ENCODE measurements at regions not wholly inside any gene's neighbourhood (a gene's known extent, or its start where the extent isn't known, plus 50 kb on each side); places are given as distances from the start of the nearest gene placed in this dataset.

- TF ChIP-seq CTCF (IDR thresholded peaks at IDR 0.05; ENCODE audit: borderline replicate concordance, extremely low read depth, low read length, poor library complexity, severe bottlenecking) (no peak), EZH2 (IDR thresholded peaks at IDR 0.05; ENCODE audit: borderline replicate concordance, low read depth, low read length, severe bottlenecking) (no peak)
Measured at GRCh38 chr5:159610966-159611579, 280.8 kb upstream of the IL12B start.
